Upper lobe of right lung (tissue), 1 donor: ENCODE measurements at regions not wholly inside any gene's neighbourhood (a gene's known extent, or its start where the extent isn't known, plus 50 kb on each side); places are given as distances from the start of the nearest gene placed in this dataset.
A peak's percentile ranks its signal among the peaks of the same experiment; 100 is the strongest.

Experiments used
- ATAC-seq: fragments of 200-7000 bp; cut with Tn5 transposase; one replicate; pipeline ENCODE4 v1.9.1; 2020; ENCODE audit warnings: mild to moderate bottlenecking, moderate library complexity
- DNase-seq: peaks from one replicate; pipeline ENCODE4 v3.0.0-alpha.2; 2020
- H3K27ac ChIP-seq: fragments of 200-600 bp; one replicate; pipeline ENCODE4 v1.8.0; 2022
- H3K27me3 ChIP-seq: fragments of 200-600 bp; one replicate; pipeline ENCODE4 v1.8.0; 2022; ENCODE audit warnings: mild to moderate bottlenecking
- H3K36me3 ChIP-seq: fragments of 200-600 bp; one replicate; pipeline ENCODE4 v1.8.0; 2022
- H3K4me1 ChIP-seq: fragments of 200-600 bp; one replicate; pipeline ENCODE4 v1.8.0; 2022
- H3K4me3 ChIP-seq: fragments of 200-600 bp; one replicate; pipeline ENCODE4 v1.8.0; 2022; ENCODE audit warnings: mild to moderate bottlenecking
- H3K9me3 ChIP-seq: fragments of 200-600 bp; one replicate; pipeline ENCODE4 v1.8.0; 2022
- intact Hi-C: fragments of 100-400 bp; cut with DNase I; formaldehyde crosslinking; loops from one replicate; pipeline ENCODE4 v1.11.0; 2022
- TF ChIP-seq, protein P1 (sequence below): fragments of 200-600 bp; IDR thresholded peaks from one replicate; pipeline ENCODE4 v1.8.0; 2022; ENCODE audit warnings: antibody characterized with exemption
- donor health status: DM: no; HTN: yes; CAD: no; lungs with severe emphysema.

DNA sequence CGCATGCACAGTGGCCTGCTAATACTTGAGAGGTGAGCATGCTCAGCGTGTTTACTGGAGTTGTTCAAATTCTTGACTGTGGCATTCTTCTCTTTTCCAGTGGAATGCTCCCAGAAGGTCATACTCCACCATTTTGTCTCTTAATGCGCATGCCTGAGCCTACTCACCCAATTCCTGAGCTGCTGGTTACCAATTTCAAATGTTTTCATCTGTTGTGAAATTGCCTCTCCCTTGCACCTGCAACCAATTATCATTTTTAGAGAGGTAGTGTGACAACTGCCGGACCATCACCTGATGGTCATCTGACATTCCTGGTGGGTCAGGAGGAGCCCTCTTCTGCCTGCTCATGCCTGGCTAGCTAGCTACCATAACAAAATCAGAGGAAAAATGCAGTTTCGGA, 82.2 kb upstream of the LIFR start:
- TF ChIP-seq, protein P1, sequence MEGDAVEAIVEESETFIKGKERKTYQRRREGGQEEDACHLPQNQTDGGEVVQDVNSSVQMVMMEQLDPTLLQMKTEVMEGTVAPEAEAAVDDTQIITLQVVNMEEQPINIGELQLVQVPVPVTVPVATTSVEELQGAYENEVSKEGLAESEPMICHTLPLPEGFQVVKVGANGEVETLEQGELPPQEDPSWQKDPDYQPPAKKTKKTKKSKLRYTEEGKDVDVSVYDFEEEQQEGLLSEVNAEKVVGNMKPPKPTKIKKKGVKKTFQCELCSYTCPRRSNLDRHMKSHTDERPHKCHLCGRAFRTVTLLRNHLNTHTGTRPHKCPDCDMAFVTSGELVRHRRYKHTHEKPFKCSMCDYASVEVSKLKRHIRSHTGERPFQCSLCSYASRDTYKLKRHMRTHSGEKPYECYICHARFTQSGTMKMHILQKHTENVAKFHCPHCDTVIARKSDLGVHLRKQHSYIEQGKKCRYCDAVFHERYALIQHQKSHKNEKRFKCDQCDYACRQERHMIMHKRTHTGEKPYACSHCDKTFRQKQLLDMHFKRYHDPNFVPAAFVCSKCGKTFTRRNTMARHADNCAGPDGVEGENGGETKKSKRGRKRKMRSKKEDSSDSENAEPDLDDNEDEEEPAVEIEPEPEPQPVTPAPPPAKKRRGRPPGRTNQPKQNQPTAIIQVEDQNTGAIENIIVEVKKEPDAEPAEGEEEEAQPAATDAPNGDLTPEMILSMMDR, result no peak
- Histone ChIP-seq H3K4me1 (no peaks in the 10 kb centered on the region), H3K36me3 (no peaks in the 10 kb centered on the region), H3K27me3 (no peaks in the 10 kb centered on the region), H3K9me3 (no peaks in the 10 kb centered on the region), H3K27ac (no peak overlapping the region), H3K4me3 (no peak overlapping the region)
- DNase-seq, result no peak
- ATAC-seq, result no peak
- intact Hi-C loops, result no loop called here

DNA sequence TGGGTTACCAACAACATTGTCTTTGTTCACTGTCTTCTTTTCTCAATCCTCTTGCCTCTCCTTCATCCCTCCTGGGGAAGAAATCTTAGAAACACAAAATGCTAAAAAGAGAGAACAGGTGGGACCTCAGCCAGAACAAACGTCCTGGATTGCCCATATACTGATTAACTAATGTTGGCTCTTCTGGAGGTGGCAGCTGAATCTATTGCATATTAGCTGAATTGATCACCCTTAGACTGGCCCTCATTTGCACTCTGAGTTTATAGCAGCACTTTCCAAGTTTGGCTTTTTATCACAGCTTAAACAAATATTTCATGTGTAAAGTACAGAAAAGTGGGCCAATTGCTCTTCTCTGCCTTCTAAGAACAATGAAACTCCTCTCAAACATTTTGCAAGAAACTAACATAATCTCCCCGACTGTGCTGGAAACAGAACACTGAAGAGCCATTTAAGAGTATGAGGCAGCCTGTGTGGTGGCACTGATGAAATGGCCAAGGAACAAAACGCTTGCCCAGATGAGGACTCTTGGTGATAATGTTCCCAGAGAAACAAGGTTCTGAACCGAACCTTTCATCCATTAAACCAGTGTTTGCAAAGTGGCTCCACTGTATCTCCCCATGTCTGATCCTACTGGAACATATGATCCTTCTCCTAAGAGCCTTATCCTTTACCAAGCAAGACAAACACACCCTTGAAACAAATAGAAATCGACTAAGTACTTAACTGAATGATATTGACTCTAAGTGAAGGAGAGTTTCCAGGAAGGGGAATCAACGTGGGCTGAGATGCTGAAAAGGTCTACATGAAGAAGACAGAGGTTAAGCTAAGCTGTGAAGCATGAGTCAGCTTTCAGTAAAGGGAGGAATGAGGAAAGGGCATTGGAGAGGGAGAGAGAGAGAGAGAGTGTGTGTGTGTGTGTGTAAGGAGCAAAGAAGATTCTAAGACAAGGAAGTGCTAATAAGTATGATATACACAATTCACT, 83.2 kb upstream of the LIFR start:
- ATAC-seq (peak; percentile 63), DNase-seq (no peak)
- no peaks in the 10 kb centered on the region for H3K9me3 ChIP-seq
- no peak overlapping the region for H3K4me3 ChIP-seq
- intact Hi-C loops, result no loop called here
- no peak overlapping the region for H3K27ac ChIP-seq
- H3K36me3 ChIP-seq, result no peaks in the 10 kb centered on the region
- H3K4me1 ChIP-seq, result no peaks in the 10 kb centered on the region
- TF ChIP-seq, protein P1, result no peak
- no peaks in the 10 kb centered on the region for H3K27me3 ChIP-seq

DNA sequence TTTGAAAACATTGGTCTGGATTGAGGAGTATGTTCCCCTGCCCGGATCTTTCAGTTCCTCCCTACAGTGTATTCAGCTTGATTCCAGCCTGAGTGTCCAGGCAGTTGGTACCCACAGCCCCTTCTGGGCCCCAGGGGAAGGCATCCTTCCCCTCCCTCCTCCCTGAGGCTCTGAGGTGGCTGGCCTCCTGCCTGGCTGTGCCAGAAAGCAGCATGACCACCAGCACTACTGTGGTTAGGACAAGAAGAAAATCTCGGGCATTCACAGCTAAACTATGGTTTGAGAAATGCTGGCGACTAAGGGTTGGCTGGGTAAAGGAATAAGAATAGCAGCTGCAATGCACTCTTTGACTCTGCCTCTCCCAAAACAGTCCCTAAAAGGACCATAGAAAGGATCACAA, 84.6 kb upstream of the LIFR start:
- Histone ChIP-seq H3K27ac (no peak overlapping the region), H3K4me1 (no peaks in the 10 kb centered on the region), H3K27me3 (no peaks in the 10 kb centered on the region), H3K4me3 (no peak overlapping the region), H3K9me3 (no peaks in the 10 kb centered on the region), H3K36me3 (no peaks in the 10 kb centered on the region)
- no peak for DNase-seq
- ATAC-seq, result no peak
- TF ChIP-seq, protein P1, result no peak
- intact Hi-C loops, result no loop called here

DNA sequence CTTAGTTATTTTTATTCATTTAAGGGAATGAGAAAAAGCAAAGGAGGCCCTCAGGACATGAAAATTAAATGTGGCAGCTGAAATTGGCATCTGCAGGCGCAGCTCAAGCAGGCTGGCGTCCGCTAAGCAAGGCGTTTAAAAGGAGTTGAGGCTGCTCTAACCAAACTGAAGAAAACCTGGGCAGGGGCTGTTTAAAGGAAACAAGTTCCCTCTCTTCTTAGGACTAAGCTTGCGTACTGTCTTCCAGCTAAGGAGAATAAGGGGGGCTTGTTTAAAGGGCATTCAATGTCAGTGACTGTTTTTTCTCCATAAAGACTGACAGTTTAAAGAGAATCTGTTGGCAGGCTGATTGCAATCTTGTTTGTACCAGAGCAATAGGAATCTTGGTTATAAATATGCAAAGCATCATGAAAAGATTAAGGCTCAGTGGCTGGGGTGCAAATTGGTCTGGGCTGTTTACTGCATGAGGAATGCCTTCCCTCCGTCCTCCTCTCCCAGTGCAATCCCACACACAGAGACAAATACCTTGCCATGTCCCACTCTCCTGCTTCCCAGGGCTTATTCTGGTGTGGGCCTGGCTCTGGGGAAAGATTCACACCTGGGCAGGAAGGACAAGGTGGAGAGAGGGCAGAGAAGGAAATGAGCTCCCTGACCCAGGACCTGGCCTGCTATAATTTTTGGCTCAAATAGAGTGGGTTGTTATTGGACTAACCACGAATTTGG, 85.9 kb upstream of the LIFR start:
- Histone ChIP-seq H3K4me3 (no peak overlapping the region), H3K36me3 (no peaks in the 10 kb centered on the region), H3K27ac (no peak overlapping the region), H3K27me3 (no peaks in the 10 kb centered on the region), H3K9me3 (no peaks in the 10 kb centered on the region), H3K4me1 (no peaks in the 10 kb centered on the region)
- DNase-seq, result no peak
- TF ChIP-seq, protein P1, result no peak
- ATAC-seq, result no peak
- intact Hi-C loops, result no loop called here

DNA sequence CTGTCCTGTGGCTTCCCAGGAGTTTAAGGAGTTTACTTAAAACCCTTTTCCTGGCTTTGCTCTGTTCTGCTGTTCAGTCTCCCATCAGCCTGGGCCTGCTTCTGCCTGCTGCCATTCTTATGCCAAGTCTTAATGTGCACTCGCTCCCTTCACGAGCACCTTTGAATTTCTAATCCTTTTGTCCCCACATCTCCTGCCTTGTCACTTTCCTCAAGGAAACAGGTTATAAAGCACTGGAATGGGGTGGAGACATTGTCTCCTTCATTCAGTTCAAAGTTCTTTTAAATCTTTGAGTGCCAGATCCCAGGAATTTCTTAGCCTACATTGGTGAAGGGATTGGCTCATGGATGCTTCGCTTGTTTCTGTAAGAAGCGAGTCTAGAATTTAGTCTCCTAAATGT, 87.2 kb upstream of the LIFR start:
- DNase-seq (no peak), ATAC-seq (no peak)
- intact Hi-C loops, result no loop called here

More for the DNA sequence above, 87.2 kb upstream of the LIFR start:
- Histone ChIP-seq H3K27me3 (no peaks in the 10 kb centered on the region), H3K4me1 (no peaks in the 10 kb centered on the region), H3K36me3 (no peaks in the 10 kb centered on the region), H3K27ac (no peak overlapping the region), H3K9me3 (no peaks in the 10 kb centered on the region), H3K4me3 (no peak overlapping the region)
- TF ChIP-seq, protein P1, result no peak
